SK-N-SH (cell line): ENCODE measurements at regions not wholly inside any gene's neighbourhood (a gene's known extent, or its start where the extent isn't known, plus 50 kb on each side); places are given as distances from the start of the nearest gene placed in this dataset.

ENCODE experiments used
- CTCF ChIP-seq: fragments of 200-600 bp; sonication (generic); IDR thresholded peaks from 2 replicates; pipeline ENCODE4 v1.6.1; 2017; ENCODE audit warnings: antibody characterized with exemption, mild to moderate bottlenecking, moderate library complexity
- ELF1 ChIP-seq: IDR thresholded peaks from 2 replicates; pipeline ENCODE4 v1.4.0; 2012
- EZH2phosphoT487 ChIP-seq: fragments of 200-600 bp; sonication (generic); IDR thresholded peaks from 2 replicates; pipeline ENCODE4 v1.6.1; 2017; ENCODE audit warnings: low read depth, mixed run types, mild to moderate bottlenecking, antibody characterized with exemption, moderate library complexity, borderline replicate concordance
- FOXJ3 ChIP-seq: sonication (generic); formaldehyde crosslinking; IDR thresholded peaks from 2 replicates; pipeline ENCODE4 v1.5.1; 2020; ENCODE audit warnings: mild to moderate bottlenecking, missing genetic modification reagents
- FOXM1 ChIP-seq: IDR thresholded peaks from 2 replicates; pipeline ENCODE4 v1.4.0; 2012; ENCODE audit warnings: low read depth, mild to moderate bottlenecking
- GABPA ChIP-seq: IDR thresholded peaks from 2 replicates; pipeline ENCODE4 v1.4.0; 2012; ENCODE audit warnings: low read depth, mild to moderate bottlenecking
- POLR2AphosphoS5 ChIP-seq: IDR thresholded peaks from 2 replicates; pipeline ENCODE4 v1.6.1; 2012; ENCODE audit warnings: low read depth, low read length
- SMC3 ChIP-seq: IDR thresholded peaks from 2 replicates; pipeline ENCODE4 v1.6.1; 2012; ENCODE audit warnings: low read depth, low read length, improper control_type of control experiment
- USF2 ChIP-seq: fragments of 150-350 bp; IDR thresholded peaks from 2 replicates; pipeline ENCODE4 v1.6.1; 2017; ENCODE audit warnings: antibody characterized with exemption, low read length, low read depth, borderline replicate concordance
- YY1 ChIP-seq: IDR thresholded peaks from 2 replicates; pipeline ENCODE4 v1.4.0; 2012; ENCODE audit warnings: low read depth, mild to moderate bottlenecking

- TF ChIP-seq FOXJ3 (CRISPR knock-in tag) (no peak), YY1 (no peak), CTCF (no peak), FOXM1 (no peak), POLR2AphosphoS5 (no peak), SMC3 (no peak), EZH2phosphoT487 (no peak), USF2 (no peak), ELF1 (no peak), GABPA (no peak)
These were observed 773.4 kb upstream of the INTU start for GRCh38 chr4:126859314-126859713.
